ENCODE measurements at regions not wholly inside any gene's neighbourhood (a gene's known extent, or its start where the extent isn't known, plus 50 kb on each side); places are given as distances from the start of the nearest gene placed in this dataset.
"Not testable (repeated sequence)": the region's sequence is repeated elsewhere in the genome, so short reads cannot be mapped to it uniquely, and the experiment has no call there.

- no peak for DNase-seq
Observed at GRCh38 chr5:10069637-10070313, 179.9 kb downstream of the ATPSCKMT start.

DNA sequence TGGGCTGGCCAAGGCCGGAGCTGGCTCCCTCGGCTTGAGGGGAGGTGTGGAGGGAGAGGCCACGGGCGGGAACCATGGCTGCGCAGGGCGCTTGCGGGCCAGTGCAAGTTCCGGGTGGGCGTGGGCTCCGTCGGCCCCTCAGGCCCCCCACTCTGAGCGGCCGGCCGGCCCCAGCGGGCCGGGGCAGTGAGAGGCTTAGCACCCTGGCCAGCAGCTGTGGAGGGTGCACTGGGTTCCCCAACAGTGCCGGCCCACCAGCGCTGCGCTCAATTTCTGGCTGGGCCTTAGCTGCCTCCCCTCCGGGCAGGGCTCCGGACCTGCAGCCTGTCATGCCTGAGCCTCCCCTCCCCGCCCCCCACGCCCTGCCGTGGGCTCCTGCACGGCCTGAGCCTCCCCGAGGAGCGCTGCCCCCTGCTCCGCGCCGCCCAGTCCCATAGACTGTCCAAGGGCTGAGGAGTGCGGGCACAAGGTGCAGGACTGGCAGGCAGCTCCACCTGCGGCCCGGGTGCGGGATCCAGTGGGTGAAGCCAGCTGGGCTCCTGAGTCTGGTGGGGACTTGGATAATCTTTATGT is 184.2 kb downstream of the ATPSCKMT start:
- no peak for DNase-seq

DNA sequence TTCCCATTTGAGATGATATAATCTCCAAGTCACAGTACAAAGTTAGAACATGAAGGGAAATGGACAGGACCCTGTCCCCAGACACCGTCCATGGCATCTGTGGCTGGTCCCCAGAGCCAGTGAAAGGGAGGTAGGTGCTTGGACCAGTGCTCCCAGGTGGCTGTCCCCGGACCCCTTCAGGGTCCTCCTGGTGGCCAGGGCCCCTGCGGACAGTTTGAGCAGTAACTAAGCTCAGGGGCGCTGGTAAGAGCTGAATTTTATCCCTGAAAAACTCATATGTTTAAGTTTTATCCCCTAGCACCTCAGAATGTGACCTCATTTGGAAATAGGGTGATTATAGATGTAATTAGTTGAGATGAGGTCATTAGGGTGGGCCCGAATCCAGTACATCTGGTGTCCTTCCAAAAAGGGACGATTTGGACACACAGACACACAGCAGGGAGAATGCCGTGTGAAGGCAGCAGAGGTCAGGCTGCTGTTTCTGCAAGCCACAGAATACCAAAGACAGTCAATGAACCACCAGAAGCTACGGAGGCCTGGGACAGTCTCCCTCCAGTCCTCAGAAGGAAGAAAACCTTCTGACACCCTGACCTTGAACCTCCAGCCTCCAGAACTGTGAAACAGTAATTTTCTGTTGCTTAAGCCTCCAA is 185.0 kb downstream of the ATPSCKMT start:
- no peak for DNase-seq

DNA sequence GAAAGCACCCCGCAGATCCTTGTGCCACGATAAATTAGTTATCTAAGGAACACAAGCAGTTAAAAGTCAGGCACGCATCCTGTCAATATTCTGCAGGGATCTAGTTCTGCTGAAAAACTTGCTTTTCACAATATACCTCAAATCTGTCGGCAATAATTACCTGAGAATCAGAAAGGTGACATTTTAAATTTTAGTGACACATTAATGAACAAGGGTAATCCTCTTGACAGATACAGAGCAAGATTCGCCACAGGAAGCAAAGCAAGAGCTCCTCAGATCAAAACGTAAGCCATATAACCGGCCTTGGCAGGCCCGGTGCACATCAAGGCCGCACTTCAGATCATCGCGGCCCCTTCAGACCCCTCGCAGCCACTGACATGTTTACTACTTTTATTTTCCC is 185.7 kb downstream of the ATPSCKMT start:
- no peak for DNase-seq

- no peak for DNase-seq
Observed at GRCh38 chr5:10059980-10060379, 189.7 kb downstream of the ATPSCKMT start.

DNA sequence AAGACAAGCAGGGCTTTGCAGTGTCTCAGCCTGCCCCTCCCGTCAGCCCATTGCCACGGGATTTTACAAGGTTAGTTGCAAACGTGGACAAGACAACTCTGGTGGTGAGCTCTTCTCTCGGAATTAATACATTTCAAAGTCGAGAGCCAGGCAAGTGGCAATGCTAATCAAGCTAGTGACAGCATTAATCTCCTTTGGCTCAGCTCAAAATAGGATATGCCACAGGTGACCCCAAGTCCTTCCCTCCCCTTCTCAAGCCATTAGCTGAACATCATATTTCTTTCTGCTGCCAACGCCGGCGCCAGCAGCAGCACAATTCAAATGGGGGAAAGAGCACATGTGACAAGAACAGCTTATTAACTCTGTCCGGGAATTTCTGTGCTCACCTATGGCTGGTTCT is 190.1 kb downstream of the ATPSCKMT start:
- DNase-seq: no peak

DNA sequence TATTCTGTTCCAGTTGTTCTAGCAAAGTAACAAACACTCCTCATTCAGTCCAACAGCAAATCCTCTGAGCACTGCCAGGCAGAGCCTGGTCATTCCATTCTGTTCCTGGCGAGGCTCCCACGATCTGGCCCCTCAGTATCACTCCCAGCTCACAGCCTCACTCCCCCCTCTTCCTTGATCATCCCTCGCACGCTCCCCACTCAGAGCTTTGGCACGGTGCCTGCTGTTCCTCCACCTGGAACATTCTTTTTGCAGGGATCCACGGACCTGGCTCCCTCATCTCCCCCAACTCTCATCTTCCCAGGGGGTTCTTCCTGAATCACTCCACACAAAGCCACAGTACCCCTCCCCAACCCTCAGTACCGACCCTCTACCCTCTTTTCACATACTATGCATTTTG is 192.3 kb downstream of the ATPSCKMT start:
- DNase-seq: no peak

- DNase-seq: no peak
Observed at GRCh38 chr5:10056228-10056760, 193.4 kb downstream of the ATPSCKMT start.

- DNase-seq: no peak
Observed at GRCh38 chr5:10049858-10050455, 199.7 kb downstream of the ATPSCKMT start.

DNA sequence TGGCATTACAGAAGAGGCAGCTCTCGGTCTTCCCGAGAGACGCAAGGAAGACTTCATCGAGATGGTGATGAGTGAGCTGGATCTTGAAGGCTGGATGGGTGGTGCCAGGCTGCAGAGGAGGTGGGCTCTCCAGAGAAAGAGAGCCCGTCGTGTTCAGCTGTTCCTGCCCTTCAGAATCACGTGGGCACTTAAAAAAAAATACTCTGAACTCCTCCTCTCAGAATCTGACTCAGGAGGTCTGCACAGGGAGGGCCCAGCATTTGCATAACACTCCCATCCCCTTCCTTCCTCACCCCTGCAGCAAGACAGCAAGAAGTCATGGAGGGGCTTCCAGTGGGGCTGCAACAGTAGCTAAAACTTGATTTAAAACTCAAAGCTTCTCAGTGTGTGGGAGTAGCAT is 203.0 kb downstream of the ATPSCKMT start:
- DNase-seq: no peak

DNA sequence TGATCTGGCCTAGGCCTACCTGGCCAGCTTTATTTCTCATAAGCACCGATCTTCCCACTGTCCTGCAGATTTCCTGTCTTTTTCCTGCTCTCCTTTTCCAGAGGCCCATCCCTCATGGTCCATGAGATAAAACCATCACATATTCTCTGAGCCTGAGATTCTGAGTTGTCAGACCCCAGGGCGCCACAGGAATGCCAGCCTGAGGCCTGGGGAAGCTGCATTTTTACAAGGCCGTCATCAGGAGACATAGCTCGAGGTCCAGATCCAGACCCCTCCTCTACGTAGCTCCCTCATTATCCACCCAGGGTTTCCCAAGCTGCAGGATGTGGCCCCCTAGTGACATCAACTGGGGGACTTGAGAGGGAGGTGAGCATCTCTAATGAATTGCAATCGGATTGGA is 204.3 kb downstream of the ATPSCKMT start:
- DNase-seq: no peak

DNA sequence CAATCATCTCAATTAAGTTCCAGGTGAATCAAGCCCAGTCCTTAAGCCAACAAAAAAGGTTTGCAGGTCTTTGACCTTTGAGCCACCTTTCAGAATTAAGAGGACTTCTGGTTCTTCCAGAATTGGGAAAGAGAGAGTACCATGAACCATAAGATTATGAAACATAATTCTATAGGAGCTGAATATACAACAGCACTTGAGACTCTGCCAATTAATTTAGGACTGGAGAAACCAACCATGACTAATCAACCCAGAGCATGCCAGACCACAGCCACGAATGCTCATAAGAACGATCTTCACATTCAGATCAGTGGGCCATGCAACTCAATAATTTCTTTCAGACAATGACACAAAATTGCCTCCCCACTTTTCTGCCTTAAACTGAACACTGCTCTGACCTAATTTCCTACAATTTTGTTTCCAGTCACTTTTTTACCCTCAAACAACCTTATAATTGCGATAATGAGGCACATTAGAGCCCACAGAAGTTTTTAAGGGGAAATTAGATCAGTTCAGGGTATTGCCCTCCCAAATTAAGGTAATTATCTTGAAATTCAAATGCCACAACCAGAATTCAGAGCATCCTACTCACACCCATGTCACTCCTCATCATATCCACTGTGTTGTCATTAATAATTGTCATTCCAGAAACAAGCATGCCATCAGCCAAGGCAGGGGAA is 213.4 kb downstream of the ATPSCKMT start:
- no peak for DNase-seq

DNA sequence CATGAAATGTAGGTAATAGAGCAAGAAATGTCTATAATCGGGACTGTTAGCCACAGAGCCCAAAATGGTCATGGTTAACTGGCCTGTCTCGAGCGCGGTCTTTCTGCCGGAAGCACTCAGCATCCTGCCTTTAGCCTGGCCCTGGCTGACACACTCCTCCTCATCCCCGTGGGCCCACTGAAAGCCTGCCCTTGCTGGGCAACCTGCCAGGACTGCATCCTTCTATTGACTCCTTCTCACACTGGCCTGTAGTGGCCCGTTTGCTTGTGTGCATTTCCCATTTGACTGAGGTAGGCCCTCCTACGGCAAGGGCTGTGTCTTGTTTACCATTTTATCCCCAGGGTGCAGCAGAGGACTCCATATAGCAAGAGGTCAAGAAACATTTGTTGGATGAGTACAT is 215.7 kb downstream of the ATPSCKMT start:
- no peak for DNase-seq

DNA sequence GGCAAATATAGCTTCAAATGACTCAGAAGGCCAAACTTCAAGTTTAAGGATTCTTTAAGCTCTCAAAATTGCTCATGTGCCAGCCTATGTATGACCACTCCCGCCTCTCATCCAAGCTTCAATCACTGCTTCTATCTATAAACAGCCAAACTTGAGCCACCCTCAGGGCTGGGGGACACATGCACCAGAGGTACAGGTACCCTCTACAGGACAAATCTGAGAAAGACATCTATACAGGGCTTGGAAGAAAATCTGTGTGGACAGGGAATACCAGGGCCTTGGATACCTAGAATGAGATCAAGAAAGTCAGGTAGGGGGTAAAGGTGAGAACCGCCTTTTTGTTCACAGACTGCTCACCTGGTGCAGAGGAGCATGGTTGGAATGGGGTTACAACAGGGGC is 217.9 kb downstream of the ATPSCKMT start:
- DNase-seq: no peak

DNA sequence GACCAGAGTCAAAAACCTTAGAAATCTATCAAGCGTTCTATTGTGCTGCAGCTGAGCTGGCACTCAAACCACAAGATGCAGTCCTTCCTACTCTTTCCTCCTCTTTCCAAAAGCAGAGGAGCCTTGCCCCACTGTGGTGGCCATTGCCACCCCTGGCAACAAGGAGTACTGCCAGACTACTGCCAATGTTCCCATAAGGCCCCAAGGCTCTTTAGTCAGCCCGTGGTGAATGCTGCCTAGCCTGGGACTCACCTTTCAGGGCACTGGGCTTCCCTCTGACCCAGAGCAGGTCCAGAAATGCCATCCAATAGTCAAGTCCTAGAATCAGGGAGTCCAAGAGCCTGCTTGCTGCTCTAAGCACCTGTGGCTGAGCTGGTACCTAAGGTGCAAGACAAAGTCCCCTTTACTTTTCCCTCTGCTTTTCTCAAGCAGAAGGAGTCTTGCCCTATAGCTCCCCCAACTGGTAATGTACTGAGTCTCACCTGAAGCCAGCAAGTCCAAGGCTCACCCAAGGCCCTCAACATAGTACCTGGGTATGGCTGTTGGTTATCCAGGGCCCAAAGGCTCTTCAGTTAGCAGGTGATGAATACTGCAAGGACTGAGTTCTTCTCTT is 219.4 kb downstream of the ATPSCKMT start:
- no peak for DNase-seq

DNA sequence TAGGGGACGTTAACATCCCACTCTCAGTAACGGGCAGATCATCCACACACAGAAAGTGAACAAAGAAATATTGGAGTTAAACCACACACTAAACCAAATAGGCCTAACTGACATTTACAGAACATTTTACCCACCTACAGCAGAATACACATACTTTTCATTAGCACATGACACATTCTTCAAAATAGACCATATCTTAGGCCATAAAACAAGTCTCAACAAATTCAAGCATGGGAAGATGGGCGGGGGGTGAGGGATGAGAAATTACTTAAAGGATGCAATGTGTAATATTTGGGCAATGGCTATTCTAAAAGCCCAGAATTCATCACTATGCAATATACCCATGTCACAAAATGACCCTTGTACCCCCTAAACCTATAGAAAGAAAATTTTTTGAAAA is 226.2 kb downstream of the ATPSCKMT start:
- no peak for DNase-seq

- no peak for DNase-seq
Observed at GRCh38 chr5:10021248-10021647, 228.4 kb downstream of the ATPSCKMT start.

GRCh38 chr5:10019236-10019635 is 230.5 kb downstream of the ATPSCKMT start:
- no peak for DNase-seq

GRCh38 chr5:10018201-10019069 is 231.3 kb downstream of the ATPSCKMT start:
- DNase-seq: no peak

GRCh38 chr5:10017786-10018185 is 231.9 kb downstream of the ATPSCKMT start:
- DNase-seq: no peak

DNA sequence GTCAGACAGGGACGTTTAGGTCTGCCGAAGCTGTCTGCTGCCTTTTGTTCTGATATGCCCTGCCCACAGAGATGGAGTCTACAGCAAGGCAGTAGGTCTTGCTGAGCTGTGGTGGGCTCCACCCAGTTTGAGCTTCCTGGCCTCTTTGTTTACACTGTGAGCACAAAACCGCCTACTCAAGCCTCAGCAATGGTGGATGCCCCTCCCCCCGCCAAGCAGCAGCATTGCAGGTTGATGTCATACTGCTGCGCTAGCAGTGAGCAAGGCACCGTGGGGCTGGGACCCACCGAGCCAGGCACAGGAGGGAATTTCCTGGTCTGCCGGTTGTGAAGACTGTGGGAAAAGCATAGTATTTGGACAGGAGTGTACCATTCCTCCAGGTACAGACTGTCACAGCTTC is 233.1 kb downstream of the ATPSCKMT start:
- not testable (repeated sequence) for DNase-seq

DNA sequence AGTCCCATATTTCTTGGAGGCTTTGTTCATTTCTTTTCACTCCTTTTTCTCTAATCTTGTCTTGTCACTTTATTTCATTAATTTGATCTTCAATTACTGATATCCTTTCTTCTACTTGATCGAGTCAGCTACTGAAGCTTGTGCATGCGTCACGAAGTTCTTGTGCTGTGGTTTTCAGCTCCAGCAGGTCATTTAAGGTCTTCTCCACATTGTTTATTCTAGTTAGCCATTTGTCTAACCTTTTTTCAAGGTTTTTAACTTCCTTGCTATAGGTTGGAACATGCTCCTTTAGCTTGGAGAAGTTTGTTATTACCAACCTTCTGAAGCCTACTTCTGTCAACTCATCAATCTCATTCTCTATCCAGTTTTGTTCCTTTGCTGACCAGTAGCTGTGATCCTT is 234.0 kb downstream of the ATPSCKMT start:
- DNase-seq: not testable (repeated sequence)
